HG03159 (cell line): ENCODE measurements at regions not wholly inside any gene's neighbourhood (a gene's known extent, or its start where the extent isn't known, plus 50 kb on each side); places are given as distances from the start of the nearest gene placed in this dataset.

Experiments used
- ATAC-seq: cut with Tn5 transposase; IDR thresholded peaks from one replicate; pipeline ENCODE4 v1.9.1; 2021; ENCODE audit warnings: mild to moderate bottlenecking, moderate library complexity; ENCODE audit not compliant: unreplicated experiment

DNA sequence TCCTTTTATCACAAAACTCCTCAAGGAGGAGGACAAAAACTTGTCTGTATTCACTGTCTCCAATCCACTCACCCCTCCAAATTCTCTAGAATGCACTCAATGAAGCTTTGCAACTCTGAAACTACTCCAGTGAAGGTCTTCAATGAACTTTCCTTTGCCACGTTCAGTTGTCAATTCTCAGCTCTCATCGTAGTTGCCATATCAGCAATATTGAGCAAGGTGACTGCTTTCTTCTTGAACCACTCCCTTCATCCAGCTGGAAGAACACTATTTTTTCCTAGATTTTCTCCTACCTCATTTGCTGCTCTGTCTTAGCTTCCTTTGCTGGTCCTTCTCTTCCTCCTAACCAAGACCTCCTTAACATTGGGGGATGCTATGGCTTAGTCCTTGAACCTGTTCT lies 191.8 kb downstream of the KDR start:
- ATAC-seq: no peak

DNA sequence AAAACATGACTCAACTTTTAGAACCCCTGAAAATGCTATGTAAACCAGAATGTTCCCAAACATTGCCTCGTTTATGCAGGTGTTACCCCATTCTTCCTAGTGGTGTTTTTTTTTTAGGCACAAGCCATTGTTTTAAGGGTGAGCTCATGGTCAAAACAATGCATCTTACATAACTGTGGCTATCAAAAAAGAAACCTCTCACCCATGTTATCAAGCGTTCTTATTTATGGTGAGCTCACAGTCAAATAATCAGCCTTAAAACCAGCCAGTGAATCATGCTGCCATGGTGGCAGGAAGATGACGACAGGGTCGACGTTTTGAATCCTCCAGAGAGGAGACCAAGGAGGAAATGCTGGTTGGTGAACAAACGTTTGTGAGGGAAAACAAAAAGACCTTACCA lies 195.2 kb downstream of the KDR start:
- no peak for ATAC-seq

DNA sequence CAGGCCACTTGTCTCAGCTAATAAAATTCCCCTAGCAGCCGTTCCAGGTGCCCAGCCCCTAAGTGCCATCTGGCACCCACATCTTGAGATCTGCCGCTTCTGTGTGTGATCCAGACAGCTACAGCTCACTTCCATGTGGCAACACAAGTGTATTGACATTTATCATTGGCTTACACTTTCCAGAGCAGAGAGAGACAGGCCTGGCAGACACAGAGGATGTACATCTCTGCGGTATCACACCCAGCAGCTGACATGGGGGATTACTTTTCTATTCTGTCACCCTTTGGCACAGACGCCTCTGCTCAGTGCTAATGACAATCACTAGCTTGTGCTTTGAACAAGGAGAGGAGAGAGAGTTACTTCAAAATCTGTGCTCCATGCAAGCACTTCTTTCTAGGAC lies 195.9 kb downstream of the KDR start:
- ATAC-seq: no peak

DNA sequence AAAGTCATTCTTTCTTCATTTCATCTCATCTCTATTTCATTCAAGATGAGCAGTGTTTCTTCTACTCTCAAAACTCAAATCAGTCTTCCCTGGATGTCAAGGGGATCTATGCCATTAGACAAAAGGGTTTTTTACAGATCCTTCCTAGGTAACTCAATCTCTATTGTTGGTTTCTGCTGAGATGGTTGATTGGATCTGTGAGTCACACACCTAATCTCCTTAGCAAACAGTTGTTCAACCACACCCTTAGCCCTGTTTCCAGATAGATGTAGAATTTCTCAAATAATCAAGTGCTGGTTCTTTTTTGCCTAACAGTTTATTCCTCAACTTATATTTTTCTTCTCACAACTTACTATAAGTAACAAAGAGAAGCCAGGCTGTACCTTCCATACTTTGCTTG lies 200.5 kb downstream of the KDR start:
- ATAC-seq: no peak

DNA sequence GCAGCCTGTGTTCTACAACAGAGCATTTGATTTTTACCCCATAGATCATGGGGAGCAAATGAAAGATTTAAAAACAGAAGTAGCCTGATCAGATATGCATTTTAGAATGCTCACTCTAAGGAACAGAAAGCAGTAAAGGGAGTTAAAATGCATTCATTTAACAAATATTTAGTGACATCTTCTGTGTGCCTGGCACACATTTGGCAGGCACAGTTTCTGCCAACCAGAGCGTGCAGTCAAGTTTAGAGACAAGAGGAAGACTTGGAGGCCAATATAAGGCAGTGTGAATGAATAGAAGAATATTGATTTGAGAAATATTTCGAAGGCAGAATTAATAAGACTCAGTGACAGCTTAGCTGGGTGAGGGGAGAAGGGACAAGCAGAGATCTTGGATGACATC lies 210.1 kb downstream of the KDR start:
- ATAC-seq: no peak

DNA sequence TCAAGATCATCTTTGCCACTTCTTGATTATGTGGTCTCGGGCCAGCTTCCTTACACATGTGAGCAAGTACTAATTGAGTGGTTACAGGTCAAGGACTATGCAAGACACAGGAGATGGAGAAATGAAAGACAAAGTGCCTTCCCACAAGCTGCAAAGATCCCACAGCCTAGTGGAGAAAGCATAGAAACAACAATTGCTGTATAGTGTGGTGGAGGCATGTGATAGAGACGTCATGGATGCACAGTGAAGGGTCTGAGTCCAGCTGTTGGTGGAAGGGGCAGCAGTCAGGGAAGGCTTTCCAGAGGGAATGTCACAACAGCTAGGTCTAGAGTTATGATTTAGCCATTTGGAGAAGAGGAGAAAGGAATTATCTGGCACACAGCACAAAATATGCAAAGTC lies 210.6 kb downstream of the KDR start:
- no peak for ATAC-seq

DNA sequence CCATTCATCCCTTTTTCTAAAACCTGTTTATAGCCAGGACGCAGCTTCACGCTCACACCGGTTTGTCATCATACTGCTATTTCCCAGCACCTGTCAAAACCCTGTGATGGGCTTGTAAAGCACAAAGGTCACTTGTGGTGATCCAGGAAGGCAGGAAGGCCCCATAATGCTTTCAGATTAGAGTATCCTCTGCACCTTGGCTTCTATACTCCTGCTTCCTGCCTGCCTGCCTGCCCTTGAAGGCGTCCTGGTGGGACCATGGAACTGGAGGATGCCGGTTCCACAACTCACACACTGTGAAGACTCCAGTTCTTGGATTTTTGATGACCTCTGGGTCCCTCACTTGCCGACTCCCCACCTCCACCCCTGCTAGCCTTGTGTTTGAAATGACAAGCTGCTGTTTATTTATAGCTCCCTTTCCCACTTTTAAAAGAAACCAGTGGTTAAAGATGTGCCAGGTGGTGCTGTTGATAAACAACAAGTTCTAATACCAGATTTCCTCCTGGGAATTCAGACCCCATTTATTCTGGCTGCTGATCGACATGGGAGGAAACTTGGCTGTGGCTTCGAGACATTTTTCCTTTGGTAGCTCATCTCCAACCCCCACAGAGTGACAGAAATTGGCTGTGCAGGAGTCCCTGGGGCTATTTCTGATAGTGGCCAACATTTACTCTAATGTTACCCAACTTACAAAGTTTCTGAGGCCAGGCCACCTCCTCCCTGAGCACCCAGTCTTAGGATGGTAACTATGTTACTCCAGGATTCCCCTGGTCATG lies 211.5 kb downstream of the KDR start:
- ATAC-seq: no peak

DNA sequence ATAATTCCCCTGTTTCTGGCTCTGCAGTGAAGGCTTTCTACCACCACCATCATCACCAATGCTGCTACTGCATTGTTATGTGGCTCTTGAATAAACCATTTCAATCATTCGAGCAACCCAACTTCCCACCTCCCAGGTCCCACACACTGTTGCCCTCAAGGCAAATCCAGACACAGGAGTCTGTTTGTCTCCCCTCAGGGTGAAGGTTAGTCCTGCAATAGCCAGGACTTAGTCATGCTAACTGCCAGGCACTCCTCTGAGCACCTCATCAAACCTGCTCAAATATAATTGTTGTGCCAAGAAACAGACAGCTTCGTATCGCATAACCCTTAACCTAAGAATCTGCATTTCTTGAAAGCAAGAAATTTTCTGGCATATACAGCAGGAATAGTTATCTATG lies 213.2 kb downstream of the KDR start:
- ATAC-seq: no peak

DNA sequence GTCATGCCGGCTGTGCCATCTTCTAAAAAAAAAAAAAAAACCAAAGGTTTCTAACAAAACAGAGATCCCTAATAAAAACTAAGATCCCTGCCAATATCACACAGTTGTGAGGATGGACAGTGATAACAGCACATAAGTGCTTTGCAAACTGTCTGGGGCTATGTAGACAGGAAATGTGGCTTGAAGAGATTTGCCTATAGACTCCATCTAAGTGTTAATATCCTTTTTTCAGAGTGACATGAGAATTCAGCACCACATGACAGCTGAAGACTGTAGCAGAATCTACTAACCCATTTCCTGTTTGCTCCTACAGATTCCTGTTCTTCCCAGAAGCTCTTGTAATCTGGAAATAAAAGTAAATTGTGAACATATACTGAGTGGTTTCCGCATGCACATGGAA lies 215.4 kb downstream of the KDR start:
- peak; percentile 48 for ATAC-seq

DNA sequence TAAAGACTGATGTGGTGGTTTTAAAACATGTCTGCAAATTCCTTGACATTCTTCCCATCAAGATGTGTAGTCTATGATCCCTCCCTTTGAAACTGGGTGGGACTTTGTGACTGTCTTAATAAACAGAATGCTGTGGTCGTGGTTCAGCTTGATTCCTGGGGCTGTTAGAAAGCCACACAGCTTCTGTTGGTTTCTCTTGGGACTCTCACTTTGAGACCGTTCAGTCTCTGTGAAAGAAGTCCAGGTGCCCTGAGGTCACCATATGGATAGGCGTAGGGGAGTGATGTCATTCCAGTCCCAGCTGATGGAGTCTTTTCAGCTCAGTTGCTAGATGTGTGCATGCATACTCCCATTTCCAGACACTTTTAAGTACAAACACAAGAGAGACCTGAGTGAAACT lies 216.6 kb downstream of the KDR start:
- ATAC-seq: no peak

DNA sequence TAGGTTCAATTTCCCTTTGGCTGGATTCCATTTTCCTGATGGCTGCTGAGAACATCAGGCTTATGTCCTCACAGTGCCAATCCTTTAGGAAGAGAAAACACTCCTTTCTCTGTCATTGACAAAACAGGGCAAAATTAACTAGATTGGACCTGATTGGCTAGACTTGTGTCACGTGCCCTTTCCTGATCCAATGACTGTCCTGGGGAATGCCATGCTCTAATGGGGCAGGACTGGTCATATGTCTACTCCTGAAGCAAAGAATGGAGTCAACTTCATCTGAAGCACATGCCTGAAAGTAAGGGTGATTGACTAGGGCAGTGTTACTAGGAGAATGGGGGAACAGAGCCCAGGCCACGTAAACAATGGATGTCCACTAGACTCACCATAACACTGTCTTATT lies 220.4 kb downstream of the KDR start:
- no peak for ATAC-seq

DNA sequence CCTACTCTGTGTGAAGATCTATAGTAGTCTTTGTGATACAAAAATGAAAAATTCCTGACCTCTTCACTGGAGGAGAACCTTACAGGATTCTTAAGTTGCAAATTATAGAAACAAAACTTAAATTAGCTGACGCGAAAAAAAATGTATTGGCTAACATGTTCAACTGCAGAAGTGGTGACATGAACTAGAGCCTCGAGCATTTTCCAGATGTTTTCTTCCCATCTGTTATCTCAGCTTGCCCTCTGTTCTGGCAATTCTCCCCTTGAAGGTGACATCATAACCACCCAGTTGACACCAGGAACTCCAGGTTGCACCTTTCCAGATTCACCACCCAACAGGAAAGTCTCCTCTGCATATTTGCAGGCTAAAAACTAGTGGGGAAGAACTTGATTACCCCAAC lies 222.4 kb downstream of the KDR start:
- ATAC-seq: no peak

DNA sequence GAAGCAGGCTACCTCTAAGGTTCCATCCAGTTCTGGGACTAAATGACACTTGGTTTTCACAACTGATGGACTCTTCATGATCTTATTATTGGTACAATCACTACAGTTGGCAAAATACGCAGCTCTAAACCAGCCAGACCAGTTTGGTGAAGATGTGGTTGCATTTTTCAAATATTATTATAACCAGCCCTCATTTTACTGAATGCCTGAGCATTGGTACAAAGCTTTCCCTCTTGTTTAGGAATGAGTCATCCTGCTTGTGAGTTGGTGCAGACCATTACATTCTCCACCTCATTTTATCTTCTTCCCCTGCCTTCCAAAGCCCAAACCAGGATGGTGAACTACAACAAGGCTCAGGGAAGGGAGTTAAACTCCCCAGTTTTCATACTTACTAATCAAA lies 223.1 kb downstream of the KDR start:
- ATAC-seq: no peak

DNA sequence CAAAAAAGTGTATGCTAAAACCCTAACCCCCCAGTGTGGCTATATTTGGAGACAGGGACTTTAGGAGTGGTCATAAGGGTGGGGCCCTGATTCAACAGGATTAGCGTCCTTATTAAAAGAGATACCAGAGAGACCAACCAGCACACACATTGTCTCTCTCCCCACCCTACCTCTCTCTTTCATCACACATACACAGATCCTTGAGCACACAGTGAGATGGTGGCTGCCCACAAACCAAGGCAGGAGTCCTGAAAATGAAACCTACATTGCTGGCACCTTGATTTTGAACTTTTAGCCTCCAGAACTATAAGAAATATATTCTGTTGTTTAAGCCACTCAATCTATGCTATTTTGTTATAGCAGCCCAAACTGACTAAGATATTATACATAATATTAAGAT lies 224.2 kb downstream of the KDR start:
- ATAC-seq: no peak

DNA sequence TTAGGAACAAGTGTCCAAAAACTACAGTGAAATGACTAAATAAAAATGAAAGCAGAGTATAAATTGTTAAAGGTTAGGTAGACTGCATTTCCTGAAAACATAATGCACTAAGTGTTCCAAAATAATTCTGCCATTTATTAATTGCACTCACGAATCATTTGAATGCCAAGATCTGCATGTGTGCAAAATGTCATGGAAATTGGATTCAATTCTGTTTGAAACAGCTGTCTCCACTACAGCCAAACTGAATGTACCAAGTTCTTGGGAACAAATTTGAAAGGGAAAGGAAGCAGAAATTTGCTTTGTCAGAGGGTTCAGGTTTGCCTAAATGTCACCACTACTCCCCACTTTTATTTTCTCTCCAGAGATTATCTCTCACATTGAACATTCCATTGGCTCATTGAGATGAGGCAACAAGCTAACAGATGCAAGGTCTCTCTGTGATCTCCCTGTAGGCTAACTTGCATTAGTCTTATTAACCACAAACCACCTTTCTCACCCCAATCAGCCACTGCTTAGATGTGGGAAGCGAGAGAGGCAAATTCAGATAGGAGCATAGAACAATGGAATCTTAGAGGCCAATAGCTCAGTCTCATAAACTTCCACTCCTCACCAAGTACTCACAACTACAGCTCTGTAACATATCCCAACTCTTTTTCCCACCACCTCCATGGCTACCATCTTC lies 226.6 kb downstream of the KDR start:
- no peak for ATAC-seq

DNA sequence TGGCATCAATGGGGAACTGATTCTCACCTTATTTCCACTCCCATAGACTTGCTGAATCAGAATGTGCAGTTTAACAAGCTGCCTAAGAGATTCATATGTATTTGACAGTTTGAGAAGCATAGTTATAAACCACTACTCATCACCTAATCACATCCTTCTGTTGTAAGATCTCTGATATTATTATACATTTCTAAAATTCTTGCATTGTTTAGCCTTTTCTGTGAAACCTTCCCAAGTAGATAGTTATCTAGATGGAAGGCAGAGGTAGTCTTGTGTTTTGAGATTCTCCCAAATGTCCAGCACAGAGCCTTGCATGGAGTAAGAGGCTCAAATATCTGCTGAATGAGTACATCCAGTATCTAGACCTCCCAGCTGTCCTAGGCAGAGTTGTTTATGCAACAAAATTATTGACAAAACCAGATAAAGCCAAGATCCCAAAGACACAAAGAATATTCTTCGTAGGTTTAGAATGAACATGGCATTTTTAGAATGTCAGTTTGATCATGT lies 227.3 kb downstream of the KDR start:
- ATAC-seq: no peak

DNA sequence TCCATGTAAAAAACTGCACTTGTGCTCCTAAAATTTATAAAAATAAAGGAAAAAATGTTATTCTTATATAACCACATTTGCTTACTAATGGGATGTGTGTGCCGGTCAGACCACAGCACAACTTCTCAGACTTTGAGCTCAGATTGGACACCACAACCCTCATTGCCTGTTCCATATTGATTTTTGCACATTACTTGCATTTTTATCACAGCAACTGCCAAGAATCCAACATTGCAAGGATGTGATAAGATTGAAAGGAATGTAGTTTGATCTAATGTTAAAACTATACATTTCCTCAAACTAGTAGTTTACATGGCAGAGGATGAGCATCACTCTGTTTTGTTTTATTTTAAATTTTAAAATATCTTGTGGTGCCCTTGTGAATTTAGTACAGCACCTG lies 227.8 kb downstream of the KDR start:
- ATAC-seq: no peak

DNA sequence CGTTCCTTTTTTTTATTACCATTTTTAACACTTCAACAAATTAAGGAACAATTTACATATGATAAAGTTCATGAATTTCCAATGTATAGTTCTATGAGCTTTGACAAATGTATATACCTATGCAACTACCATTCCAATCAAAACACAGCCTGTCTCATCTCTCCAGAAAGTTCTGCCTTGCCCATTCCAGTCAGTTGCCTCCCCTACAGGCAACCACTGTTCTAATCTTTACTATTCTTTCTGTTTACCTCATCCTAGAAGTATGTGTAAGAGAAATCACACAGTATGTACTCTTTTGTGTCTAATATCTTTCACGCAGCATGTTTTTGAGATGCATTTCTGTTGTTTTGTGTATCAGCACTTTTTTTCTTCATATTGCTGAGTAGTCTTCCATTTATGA lies 224.9 kb downstream of the KIT start:
- no peak for ATAC-seq

DNA sequence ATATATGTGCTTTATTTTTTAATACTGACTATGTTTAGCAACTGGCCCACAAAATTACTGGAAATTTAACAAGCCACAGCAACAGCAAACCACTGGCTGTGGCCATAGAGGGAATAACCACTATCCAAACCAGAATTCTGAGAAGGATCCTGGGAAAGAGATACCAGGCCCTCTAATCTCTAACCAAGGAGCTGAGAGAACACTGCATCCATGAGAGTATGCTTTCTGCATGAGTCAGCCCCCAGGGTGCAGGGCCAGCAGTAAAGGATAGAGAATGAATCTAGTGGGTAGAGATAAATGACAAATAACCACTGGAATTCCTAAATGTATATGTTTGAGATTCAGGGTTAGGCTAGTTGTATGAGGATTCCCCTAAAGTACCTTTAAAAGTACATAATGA lies 221.8 kb downstream of the KIT start:
- no peak for ATAC-seq

DNA sequence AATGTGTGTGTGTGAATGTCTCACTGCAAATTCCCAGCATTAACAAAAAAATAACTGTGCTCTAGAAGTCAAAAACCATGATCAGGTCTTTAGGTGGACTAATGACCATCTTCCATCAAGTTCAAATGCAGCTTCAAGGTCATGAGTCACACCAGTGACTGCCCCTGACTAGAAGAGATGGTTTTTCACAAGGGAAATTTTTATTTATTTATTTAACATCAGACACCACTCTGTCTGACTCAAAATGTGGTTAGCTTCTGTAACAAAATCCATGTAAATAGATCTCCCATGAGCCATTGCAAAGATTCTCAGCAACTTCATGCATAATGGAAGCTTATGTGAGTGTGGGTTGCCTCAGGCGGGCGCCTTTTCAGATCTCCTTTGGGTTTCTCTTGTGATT lies 219.2 kb downstream of the KIT start:
- ATAC-seq: no peak

DNA sequence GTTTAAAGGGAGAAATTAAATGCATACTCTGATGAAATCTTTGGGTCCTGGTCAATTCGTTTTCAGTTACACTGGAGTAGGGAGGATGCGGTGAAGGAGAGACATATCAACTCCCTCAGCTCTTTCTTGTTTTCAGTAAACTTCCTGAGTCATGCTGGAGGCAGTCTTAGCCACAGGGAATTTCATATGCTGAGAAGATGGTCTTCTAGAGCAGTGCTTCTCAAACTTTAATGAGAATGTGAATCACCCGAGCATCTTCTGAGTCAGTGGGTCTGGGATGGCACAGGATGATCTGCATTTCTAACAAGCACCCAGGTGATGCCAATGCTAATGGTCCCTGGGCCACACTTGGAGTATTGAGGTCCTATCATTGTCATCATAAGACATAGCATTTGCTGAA lies 214.5 kb downstream of the KIT start:
- ATAC-seq: no peak

DNA sequence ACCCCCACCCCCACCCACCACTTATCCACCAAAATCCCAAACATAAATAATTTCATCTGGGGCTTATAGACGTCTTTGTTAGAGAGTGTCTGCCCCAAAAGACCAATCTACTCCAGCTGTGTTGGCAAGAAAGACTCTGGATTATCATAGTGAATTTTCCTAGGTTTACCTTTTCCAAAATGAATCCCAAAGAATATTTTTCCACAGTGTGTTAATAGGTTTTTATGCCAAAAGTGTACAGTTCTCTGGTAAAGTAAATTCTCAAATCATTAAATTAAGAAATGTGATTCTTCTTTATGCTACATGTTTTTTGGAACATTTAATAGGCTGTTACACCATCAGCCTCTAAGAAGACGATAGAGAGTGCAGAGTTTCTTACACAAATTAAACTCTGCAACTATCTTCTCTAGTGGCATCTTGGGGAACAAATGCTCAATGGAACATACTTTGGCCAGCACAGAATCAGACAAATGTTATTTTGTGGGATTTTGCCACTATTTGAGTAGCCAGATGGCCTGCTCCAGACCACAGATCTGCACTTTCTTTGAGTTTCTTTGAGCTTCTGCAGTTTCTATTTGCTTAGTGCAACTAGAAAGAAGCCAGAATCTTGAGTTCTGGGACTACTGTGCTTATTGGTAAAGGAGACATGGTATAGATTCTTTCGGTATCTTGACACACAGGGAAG lies 206.0 kb downstream of the KIT start:
- no peak for ATAC-seq
